Globus pallidus (tissue), 1 donor: ENCODE measurements at regions not wholly inside any gene's neighbourhood (a gene's known extent, or its start where the extent isn't known, plus 50 kb on each side); places are given as distances from the start of the nearest gene placed in this dataset.

ENCODE experiments used
- DNase-seq: peaks from one replicate; pipeline ENCODE4 v3.0.0-alpha.2; 2015; ENCODE audit warnings: low spot score

GRCh38 chr20:10724449-10725173 lies 50.8 kb upstream of the JAG1 start:
- no peak for DNase-seq

GRCh38 chr20:10728873-10729670 lies 55.3 kb upstream of the JAG1 start:
- DNase-seq, result no peak

DNA sequence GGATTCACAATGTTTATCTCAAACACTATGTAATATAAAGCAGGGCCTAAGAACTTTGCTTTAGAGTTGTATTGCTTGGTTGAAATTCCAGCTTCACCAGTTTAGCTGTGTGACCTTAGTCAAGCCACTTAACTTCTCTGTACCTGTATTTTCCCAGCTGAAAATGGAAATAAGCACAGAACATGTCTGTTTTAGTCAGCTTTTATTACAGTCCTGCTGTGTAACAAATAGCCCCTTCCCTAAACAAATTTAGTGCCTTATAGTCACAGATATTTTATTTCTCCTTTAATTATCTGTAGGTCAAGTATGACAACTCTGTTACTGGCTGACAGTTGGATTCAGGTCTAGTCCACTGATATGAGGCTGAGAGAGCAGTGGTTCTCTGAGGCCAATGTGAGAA lies 56.0 kb upstream of the JAG1 start:
- DNase-seq, result no peak

- no peak for DNase-seq
Observed at GRCh38 chr20:10730629-10731183, 56.9 kb upstream of the JAG1 start.

DNA sequence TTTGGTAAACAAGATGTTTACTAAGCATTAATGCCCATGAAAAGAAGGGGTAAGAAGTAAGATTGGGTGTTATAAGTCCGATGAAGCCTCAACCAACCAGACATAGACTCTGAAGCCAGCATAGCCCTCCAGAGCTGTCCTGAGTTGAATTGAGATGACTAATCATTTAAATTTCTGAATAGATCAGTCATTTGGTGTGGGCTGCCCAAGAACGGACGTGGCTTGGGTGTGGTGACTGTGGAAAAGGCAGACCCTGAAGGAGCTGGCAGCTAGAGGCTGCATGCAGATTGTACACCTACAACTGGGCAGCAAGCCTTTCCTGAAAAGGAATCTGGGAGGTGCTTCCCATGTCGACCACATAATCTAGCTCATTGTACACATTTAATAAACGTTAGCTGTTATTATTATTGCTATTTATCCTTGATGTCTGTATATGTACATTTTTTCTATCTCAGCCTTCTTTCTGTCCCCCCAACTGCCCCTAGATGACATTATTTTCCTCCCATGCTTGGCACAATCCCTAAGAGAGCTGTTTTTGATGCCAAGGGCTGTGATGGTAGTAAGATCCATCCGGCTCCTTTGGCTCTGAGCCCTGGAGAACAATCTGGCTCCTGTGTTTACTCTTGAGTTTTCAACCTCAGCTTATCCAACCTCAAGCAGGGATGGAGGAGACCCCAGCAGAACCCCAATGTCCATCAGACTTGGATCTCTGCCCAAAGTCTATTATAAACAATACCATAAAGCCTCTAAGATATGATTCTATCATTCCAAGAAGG lies 57.6 kb upstream of the JAG1 start:
- no peak for DNase-seq

DNA sequence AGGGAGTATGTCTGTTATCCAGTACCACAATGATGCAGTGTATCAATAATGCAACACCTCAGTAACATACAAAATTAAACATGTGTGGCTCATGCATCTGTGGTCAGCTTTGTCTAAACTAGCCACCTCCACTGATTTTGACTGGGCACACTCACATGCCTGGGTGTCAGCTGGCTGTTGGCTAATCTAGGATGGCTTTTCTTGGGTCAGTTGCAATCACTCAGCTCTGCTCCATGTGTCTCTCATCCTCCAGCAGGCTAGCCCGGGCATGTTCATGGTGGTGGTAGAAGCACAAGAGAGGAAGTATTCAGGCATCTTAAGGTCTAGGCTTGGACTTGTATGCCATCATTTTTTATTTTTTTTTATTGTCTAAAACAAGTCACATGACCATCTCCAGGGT lies 59.3 kb upstream of the JAG1 start:
- DNase-seq, result no peak

- no peak for DNase-seq
Observed at GRCh38 chr20:10735195-10735949, 61.6 kb upstream of the JAG1 start.

DNA sequence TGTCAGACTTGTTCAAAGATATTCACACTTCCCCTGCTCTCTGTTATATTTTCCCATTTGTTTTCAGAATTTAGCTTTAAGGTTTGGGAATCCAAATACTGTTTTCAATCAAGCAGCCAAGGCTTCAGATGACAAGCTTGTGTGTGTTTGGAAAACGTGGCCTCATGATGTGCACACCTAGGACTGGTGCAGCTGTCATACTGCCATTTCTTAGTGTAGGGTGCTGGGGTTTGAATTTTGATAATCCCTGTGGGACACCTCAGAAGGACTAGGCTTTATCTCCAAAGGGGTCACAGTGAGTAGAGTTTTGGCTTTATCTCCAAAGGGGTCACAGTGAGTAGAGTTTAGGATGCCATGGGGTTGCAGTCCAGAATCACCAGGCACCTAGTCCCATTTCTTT lies 65.3 kb upstream of the JAG1 start:
- DNase-seq, result no peak

GRCh38 chr20:10739566-10739965 lies 65.8 kb upstream of the JAG1 start:
- no peak for DNase-seq

GRCh38 chr20:10741060-10741459 lies 67.3 kb upstream of the JAG1 start:
- no peak for DNase-seq

- no peak for DNase-seq
Observed at GRCh38 chr20:10745790-10746189, 72.0 kb upstream of the JAG1 start.

DNA sequence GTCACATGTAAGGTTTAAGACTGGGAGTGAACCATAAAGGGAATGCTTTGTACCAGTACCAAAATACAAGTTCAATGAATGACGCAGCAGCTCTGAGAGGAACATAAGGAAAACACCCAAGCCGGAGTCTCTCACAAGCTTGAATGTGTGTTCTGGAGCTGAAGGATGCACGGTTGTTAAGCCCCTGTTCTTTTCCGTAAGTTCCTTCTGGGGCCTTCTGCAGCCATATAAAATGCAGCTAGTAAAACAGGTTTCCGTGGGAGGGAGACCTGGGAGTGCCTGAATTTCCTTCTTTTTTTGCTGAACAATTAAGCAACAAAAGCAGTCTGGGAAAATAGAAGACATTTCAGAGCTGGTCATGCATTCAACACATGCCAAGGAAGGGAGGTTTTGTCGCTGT lies 73.2 kb upstream of the JAG1 start:
- DNase-seq, result no peak

GRCh38 chr20:10749084-10749483 lies 75.3 kb upstream of the JAG1 start:
- no peak for DNase-seq

DNA sequence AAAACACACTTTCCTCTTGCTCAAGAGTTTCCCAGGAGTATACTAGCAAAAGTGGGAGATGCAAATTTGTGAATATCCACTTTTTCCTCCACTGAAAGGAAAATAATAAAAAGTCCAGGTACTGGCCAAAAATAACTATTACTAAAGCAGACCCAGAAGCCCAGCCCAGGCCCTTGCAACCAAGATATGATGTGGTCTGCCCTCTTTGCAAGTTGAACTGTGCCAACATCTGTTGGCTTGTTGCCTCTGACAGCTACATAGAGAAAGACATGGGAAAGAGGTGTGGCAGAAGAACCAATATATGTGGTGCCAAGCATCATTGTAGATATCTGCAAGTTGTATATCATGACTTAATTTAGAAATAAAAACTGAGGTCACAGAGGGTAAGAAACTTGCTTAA lies 78.4 kb upstream of the JAG1 start:
- no peak for DNase-seq

GRCh38 chr20:10754824-10755223 lies 81.0 kb upstream of the JAG1 start:
- DNase-seq, result no peak

DNA sequence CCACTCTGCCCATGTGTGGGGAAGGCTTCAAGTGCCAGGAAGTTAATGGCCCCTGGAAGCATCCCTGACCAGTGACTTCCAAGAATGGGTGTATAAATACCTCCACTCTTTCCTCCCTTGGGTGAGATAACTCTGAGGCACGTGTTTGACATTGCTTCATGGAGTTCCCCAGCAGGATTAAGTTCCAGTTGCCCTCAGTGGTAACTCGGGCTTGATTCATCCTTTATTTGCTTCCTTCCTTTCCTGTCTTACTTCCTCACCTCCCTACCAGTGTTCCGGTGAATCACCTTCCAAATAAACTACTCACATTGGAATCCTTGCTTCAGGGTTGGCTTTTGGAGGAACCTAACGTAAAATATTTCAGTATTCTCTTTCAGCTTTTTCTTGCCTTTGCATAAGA lies 84.6 kb upstream of the JAG1 start:
- no peak for DNase-seq

DNA sequence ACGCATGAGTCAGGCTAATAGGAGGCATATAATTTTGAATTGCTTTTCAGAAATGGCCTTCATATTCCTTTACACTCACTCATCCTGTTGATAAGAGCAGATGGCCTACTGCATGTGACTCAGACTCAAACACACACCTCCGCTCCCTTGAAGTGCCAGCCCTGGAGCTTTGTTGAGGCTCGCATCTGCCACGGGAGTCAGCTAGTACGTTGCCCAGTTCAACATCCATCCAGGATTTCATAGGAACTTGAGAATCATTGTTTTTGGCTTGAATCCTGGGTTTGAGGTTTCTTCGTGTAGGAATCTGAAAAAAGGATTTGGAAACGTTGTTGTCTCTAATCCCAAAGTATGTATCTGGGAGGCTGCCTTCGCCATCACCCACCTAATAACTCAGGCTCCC lies 87.4 kb upstream of the JAG1 start:
- no peak for DNase-seq

DNA sequence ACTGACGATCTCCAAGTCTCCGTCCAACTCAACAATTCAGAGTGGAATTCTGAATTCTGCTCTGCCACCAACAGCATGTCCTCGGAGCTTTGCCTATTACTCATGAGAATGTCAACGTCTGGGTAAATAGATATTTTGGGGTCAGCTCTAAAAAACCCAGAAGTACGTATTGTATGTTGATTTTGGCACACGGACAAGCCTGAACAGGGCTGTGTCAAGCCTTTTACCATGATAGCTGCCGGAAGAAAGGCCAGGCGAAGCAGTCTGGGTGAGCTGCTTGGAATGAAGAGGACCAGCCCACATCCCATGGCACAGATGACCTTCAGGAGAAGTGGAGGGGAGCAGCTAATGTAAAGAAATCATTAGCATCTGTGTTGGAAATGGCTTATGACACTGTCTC lies 88.0 kb upstream of the JAG1 start:
- no peak for DNase-seq

DNA sequence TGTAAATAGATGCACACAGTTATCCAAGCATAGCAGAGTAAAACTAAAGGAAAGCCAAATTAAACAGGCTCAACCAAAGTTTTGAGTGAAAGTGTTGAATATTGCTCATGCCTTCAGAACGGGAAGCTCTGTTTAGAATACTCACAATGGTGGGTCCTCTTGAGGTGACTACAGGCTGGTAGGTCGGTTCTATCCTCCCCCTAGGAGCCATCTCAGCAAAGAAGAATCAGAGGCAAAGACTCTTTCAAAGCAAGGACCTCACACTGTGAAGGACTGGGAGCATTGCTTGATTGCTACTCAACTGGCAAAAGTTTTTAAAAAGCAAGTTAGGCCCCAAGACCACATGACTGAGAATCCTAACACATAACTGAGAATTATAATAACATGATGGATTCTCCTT lies 88.4 kb upstream of the JAG1 start:
- DNase-seq, result no peak

- no peak for DNase-seq
Observed at GRCh38 chr20:10763112-10763511, 89.3 kb upstream of the JAG1 start.

DNA sequence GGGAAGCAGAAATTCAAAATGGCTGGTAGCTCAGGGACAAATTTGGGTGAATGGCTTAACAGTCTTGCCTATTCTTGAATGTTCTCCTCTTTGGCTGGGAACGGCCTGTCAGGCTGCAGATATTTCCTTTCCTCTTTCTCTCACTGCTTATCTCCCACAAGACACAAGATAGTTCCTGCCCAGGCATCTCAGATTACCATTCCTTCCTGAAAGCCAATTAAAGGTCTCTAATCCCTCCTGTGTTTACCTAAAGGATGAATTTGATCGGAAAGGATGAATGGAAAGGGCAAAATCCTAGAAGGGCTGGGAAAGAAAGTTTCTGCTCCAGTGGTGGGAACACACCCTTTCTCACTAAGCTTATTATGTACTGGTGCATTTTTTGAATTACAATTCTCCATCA lies 95.9 kb upstream of the JAG1 start:
- no peak for DNase-seq

DNA sequence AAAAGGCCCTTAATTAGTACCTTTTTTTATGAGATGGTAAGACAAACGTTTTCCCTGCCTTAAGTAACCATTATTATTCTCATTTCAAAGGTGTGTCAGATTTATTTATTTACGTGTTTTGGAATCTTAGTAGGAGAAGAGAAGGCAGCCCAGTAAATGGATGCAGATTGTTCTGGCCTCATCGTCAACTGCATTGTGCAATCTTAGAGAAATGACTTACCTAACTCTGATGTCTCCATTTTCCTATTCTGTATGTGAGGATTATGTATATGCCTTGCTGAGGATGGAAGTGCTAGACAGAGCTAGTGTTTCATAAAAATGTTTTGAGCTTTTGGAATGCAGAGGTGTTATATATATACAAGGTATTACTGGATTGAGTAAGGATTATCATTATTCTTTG lies 97.0 kb upstream of the JAG1 start:
- DNase-seq, result no peak
